GM12878 (cell line): ENCODE measurements at regions not wholly inside any gene's neighbourhood (a gene's known extent, or its start where the extent isn't known, plus 50 kb on each side); places are given as distances from the start of the nearest gene placed in this dataset.

Experiments used
- ATF2 ChIP-seq: IDR thresholded peaks from 2 replicates; pipeline ENCODE4 v1.6.1; 2012; ENCODE audit warnings: low read length, inconsistent platforms
- ATF3 ChIP-seq: IDR thresholded peaks from 2 replicates; pipeline ENCODE4 v1.6.1; 2011; ENCODE audit warnings: low read depth, mild to moderate bottlenecking, low read length, moderate library complexity, borderline replicate concordance; ENCODE audit errors: extremely low read depth
- CBX5 ChIP-seq: sonication (generic); IDR thresholded peaks from 2 replicates; pipeline ENCODE4 v1.6.1; 2016; ENCODE audit warnings: low read depth, moderate library complexity, mild to moderate bottlenecking, inconsistent platforms
- CTCF ChIP-seq, 3 experiments: IDR thresholded peaks in 2 of 3; conservative IDR thresholded peaks in 1 of 3; 2 replicates each; pipeline ENCODE4 v1.5.1; 2011; ENCODE audit warnings: low read depth in 3 of 3, low read length in 3 of 3, mild to moderate bottlenecking in 3 of 3, control low read depth in 2 of 3, moderate library complexity in 2 of 3, inconsistent platforms in 1 of 3, mixed read lengths in 1 of 3; ENCODE audit not compliant: control insufficient read depth in 2 of 3, insufficient read depth in 1 of 3; ENCODE audit errors: extremely low read depth in 1 of 3
- EGR1 ChIP-seq, 2 experiments: IDR thresholded peaks; 1 replicate in 1 of 2; 2 replicates in 1 of 2; pipeline ENCODE4 v1.6.1; 2011 to 2012; ENCODE audit warnings: low read depth in 2 of 2, low read length in 2 of 2, borderline replicate concordance in 1 of 2, mild to moderate bottlenecking in 1 of 2, moderate library complexity in 1 of 2
- ESRRA ChIP-seq: IDR thresholded peaks from 2 replicates; pipeline ENCODE4 v1.6.1; 2012; ENCODE audit warnings: mild to moderate bottlenecking, low read length, improper control_type of control experiment
- EZH2 ChIP-seq: IDR thresholded peaks from 2 replicates; pipeline ENCODE4 v1.6.1; 2012; ENCODE audit warnings: low read depth, mild to moderate bottlenecking, control low read depth, inconsistent platforms, low read length, borderline replicate concordance; ENCODE audit not compliant: control insufficient read depth
- HSF1 ChIP-seq: fragments of 150-350 bp; IDR thresholded peaks from 2 replicates; pipeline ENCODE4 v1.6.1; 2014; ENCODE audit warnings: mild to moderate bottlenecking, low read depth, low read length
- MYC ChIP-seq: IDR thresholded peaks from 2 replicates; pipeline ENCODE4 v1.6.1; 2011; ENCODE audit warnings: mild to moderate bottlenecking, low read length, moderate library complexity, inconsistent platforms; ENCODE audit not compliant: insufficient read depth, insufficient replicate concordance, insufficient read length, severe bottlenecking
- POLR2A ChIP-seq: IDR thresholded peaks from 2 replicates; pipeline ENCODE4 v1.6.1; 2011; ENCODE audit warnings: low read depth, mild to moderate bottlenecking, low read length
- SIN3A ChIP-seq: IDR thresholded peaks from 2 replicates; pipeline ENCODE4 v1.6.1; 2012; ENCODE audit warnings: low read depth, low read length, improper control_type of control experiment
- YY1 ChIP-seq: IDR thresholded peaks from 2 replicates; pipeline ENCODE4 v1.6.1; 2011; ENCODE audit warnings: low read depth, mild to moderate bottlenecking, low read length

GRCh38 chr14:55965851-55966250 lies 152.4 kb upstream of the PELI2 start:
- TF ChIP-seq CBX5 (no peak), HSF1 (no peak), MYC (no peak), EZH2 (no peak), ESRRA (no peak), CTCF (IDR thresholded peaks at IDR 0.05 in 2 of 3, conservative IDR thresholded peaks at IDR 0.05 in 1 of 3; ENCODE audit: control insufficient read depth in 2 of 3, extremely low read depth in 1 of 3, insufficient read depth in 1 of 3, low read depth in 3 of 3, low read length in 3 of 3) (no peak), POLR2A (no peak), ATF3 (no peak), EGR1 (IDR thresholded peaks at IDR 0.05; ENCODE audit: borderline replicate concordance in 1 of 2, low read depth in 2 of 2, low read length in 2 of 2) (no peak), ATF2 (no peak), SIN3A (no peak), YY1 (no peak)
